Duodenal mucosa (tissue), 2 donors: ENCODE measurements at regions not wholly inside any gene's neighbourhood (a gene's known extent, or its start where the extent isn't known, plus 50 kb on each side); places are given as distances from the start of the nearest gene placed in this dataset.

Source experiments
- H3K27ac ChIP-seq: one replicate; pipeline ENCODE4 v1.7.0; 2013; ENCODE audit warnings: low read depth, low read length
- H3K27me3 ChIP-seq, 2 donors: one replicate each; pipeline ENCODE4 v1.7.0; 2013; ENCODE audit warnings: low read length in 2 of 2, control low read depth in 1 of 2; ENCODE audit not compliant: insufficient read depth in 2 of 2, control insufficient read depth in 1 of 2
- H3K36me3 ChIP-seq, 2 donors: one replicate each; pipeline ENCODE4 v1.7.0; 2013; ENCODE audit warnings: low read length in 2 of 2, control low read depth in 1 of 2; ENCODE audit not compliant: insufficient read depth in 2 of 2, control insufficient read depth in 1 of 2
- H3K4me1 ChIP-seq, 2 donors: one replicate each; pipeline ENCODE4 v1.7.0; 2013; ENCODE audit warnings: low read length in 2 of 2, control low read depth in 1 of 2; ENCODE audit not compliant: insufficient read depth in 2 of 2, control insufficient read depth in 1 of 2
- H3K4me3 ChIP-seq, 2 donors: one replicate each; pipeline ENCODE4 v1.7.0; 2013; ENCODE audit warnings: low read length in 2 of 2, low read depth in 1 of 2
- H3K9ac ChIP-seq, 2 donors: one replicate each; pipeline ENCODE4 v1.7.0; 2013; ENCODE audit warnings: low read length in 2 of 2, low read depth in 1 of 2
- H3K9me3 ChIP-seq, 2 donors: one replicate each; pipeline ENCODE4 v1.7.0; 2013; ENCODE audit warnings: low read length in 2 of 2, control low read depth in 1 of 2; ENCODE audit not compliant: control insufficient read depth in 1 of 2

DNA sequence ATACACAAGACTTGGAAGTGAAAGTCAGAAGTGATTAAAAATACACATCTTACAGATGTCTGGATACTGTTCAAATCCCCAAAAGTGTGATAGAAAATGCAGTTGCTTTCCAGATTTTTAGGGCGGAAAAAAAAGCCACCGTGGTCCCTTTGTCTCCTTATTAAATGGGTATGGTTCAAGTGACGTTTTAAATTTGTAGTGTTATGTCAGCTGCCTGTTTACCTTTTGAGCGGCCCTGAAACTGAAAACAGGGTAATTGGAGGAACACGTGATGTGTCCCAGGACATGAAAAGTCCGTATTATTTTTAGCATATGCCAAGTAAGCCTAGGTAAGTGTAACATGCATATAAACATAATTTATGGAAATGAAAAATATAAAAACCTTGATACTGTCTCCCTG is 109.0 kb upstream of the PDZRN3 start:
- Histone ChIP-seq H3K4me3 (no peak overlapping the region), H3K27me3 (no peaks in the 10 kb centered on the region), H3K9ac (no peak overlapping the region), H3K9me3 (no peaks in the 10 kb centered on the region), H3K36me3 (no peaks in the 10 kb centered on the region), H3K27ac (no peak overlapping the region), H3K4me1 (no peaks in the 10 kb centered on the region)

DNA sequence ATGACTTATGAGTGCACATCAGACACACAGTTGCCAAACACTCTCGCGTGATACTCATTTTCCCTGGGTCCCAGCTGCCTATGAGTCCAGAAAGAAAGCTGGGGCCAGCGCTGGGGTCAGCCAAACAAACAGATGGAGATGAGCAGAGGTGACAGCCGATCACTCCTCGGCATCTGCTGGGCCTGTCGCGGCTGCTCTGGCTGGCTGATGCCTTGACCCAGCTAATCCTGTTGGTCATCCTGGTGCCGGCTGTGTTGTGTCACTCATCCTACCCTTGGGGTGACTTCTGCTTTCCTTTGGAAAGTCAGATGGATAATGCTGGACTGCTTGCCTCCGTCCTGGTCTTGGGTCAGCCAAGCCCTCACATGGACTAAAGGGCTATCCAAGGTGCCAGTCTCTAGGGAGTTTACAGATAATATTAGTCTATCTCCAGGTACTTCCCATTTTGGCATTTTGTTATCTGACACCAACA is 105.3 kb upstream of the PDZRN3 start:
- peaks cover 0 to 3% of the 10 kb centered on the region in 2 donors for H3K4me1 ChIP-seq
- H3K27ac ChIP-seq = no peak overlapping the region
- H3K9me3 ChIP-seq = no peaks in the 10 kb centered on the region
- no peak overlapping the region for H3K9ac ChIP-seq
- H3K27me3 ChIP-seq = no peaks in the 10 kb centered on the region
- no peaks in the 10 kb centered on the region for H3K36me3 ChIP-seq
- H3K4me3 ChIP-seq = no peak overlapping the region

DNA sequence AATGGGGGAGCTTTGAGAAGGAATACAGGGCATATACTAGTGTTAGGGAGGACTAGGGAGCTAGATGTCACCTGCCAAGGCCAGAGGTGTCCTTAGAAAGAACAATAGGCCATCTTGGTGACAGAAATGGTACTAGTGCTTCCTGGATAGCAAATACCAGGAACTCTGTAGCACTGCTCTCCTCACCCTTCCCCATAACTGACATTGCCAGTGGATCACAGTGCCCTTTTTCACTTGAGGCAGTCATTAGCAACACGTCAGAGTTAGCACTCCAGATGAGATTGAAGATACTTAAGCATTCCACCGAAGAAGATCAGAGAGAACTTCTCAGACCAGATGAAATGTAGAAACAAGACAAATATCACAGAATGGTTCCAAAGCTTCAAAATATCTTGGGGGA is 103.1 kb upstream of the PDZRN3 start:
- H3K27me3 ChIP-seq = no peaks in the 10 kb centered on the region
- no peak overlapping the region for H3K4me3 ChIP-seq
- no peak overlapping the region for H3K9ac ChIP-seq
- no peak overlapping the region for H3K27ac ChIP-seq
- H3K4me1 ChIP-seq = peaks cover 0 to 3% of the 10 kb centered on the region in 2 donors
- H3K9me3 ChIP-seq = no peaks in the 10 kb centered on the region
- no peaks in the 10 kb centered on the region for H3K36me3 ChIP-seq

DNA sequence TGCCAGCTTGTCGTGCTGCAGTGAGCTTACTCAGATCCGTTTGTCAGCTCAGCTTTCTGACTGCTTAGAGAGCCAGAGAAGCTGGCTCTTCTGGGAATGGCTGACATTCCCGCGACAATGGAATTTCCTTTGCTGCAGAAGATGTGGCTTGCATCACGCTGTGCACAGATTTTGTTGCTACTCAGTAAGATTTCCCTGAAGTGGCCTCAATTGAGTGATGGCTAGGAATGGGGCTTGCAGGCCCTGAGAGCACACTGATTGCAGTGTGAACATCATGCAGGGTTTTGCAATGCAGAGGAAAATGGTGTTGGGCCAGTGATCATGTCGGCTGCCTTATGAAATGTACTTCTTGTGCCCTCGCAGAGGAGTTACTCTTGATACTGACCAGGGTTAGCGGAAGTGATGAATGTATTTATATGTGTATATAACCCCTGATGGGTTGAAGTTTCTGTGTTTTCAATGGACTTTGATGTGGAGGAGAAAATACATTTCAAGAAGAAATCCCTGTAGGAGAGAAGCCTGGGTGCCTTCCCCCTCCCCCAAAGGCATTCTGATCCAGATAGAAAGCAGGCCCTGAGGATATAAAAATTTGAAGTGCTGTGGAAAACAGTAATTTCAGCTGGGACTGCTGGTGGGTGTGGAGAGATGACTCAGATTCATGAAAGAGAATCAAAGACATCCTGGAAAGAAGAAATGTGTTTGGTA is 102.5 kb upstream of the PDZRN3 start:
- H3K36me3 ChIP-seq = no peaks in the 10 kb centered on the region
- H3K9ac ChIP-seq = no peak overlapping the region
- H3K4me1 ChIP-seq = peaks cover 0 to 3% of the 10 kb centered on the region in 2 donors
- H3K4me3 ChIP-seq = no peak overlapping the region
- H3K27me3 ChIP-seq = no peaks in the 10 kb centered on the region
- H3K27ac ChIP-seq = no peak overlapping the region
- no peaks in the 10 kb centered on the region for H3K9me3 ChIP-seq

DNA sequence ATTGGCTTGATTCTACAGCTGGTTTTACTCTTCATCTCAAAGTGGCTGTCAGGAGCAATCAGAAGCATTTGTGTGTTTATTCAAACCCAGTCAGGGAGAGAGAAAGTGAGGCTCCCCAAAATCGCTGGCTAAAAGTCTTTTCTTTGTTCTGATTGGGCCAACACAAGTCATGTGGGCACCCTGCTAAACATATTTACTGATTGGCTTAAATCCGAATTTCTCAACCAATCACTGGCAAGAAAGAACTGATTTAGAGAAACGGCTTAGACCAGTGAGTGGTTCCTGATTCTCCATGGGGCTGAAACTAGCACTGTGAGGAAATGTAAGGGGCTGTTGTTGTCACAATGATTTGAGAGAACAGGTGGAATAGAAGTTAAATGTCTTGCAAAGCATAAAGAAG is 98.9 kb upstream of the PDZRN3 start:
- Histone ChIP-seq H3K27me3 (no peaks in the 10 kb centered on the region), H3K4me1 (peaks cover 1 to 4% of the 10 kb centered on the region in 2 donors), H3K4me3 (no peak overlapping the region), H3K9ac (no peak overlapping the region), H3K36me3 (no peaks in the 10 kb centered on the region), H3K9me3 (no peaks in the 10 kb centered on the region), H3K27ac (no peak overlapping the region)

DNA sequence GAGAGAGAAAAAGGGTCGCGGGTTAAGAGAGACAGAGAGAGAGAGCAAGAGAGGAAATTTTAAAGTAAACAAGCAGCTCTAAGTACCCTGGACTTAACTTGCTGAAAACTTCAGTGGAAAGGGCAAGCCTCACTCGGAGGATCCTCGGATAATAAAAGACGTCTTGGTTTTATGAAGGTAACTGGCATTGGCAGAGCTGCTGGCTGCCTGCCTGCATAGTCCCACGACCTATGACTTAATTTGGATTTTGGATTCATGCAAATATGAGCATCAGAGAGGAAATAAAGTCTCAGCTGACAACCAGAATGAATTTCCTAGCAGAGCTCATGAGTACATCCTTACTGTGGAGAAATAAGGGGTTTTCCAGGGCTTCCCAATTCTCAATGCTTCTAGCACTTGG is 95.1 kb upstream of the PDZRN3 start:
- H3K36me3 ChIP-seq = no peaks in the 10 kb centered on the region
- H3K27ac ChIP-seq = no peak overlapping the region
- H3K9ac ChIP-seq = no peak overlapping the region
- H3K9me3 ChIP-seq = no peaks in the 10 kb centered on the region
- H3K27me3 ChIP-seq = no peaks in the 10 kb centered on the region
- H3K4me1 ChIP-seq = peaks cover 5 to 7% of the 10 kb centered on the region in 2 donors
- no peak overlapping the region for H3K4me3 ChIP-seq

DNA sequence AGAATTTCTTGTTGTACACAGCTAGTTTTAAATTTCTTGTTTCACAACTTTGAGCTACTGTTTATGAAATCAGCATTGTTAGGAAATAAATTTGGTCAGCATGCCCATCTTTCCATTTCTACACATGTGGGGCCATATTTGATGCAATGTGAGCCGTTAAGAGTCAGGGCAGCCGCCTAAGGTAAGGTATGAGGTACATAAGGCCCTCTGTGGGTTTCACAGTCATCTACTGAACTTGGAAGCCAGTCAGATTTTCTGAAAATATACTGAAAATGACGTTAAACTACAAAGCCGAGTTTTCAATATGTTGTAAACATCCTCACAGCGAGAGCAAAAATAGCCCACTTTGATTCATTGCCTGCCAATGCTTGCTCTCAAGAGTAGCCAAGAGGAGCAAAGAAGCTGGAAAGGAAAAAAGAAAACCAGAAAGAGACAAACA is 94.7 kb upstream of the PDZRN3 start:
- H3K27ac ChIP-seq = no peak overlapping the region

DNA sequence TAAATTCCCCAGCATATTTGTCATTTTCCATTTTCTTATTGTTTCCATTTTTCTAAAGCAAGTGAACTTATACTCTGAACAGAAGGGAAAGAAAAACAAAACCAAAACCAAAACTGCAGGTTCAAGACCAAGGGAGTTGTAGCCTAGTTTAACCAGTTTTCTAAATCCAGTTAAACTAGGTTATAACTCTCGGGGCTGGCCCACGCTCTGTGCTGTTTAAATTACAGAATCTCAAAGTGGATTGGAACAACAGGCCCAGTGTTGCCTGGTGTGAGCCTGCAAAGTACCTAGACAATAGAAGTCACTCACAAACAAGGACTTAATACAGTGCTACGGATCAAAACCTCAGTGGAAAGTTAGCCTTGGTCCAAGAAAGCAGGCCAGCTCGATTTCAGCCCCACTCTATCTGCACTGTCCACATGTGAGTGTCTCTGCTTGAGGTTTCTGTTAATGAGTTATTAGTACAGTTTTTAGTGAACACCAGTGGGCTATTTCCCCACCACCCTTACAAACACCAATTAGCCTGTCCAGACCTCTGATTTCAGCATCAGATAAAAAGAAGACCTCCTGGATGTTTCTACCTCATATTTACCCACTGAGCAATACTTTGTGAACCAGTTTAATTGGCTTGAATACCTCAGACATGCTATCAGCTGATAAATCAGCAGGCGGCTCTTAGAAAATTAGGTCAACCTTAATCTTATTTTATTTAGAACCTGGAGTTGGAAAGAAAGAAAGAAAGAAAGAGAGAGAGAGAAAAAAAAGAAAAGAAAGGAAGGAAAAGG is 93.8 kb upstream of the PDZRN3 start:
- H3K4me1 ChIP-seq = peaks cover 5 to 7% of the 10 kb centered on the region in 2 donors
- H3K36me3 ChIP-seq = no peaks in the 10 kb centered on the region
- no peaks in the 10 kb centered on the region for H3K27me3 ChIP-seq
- H3K9ac ChIP-seq = no peak overlapping the region
- peak overlapping the region in 1 of 2 donors; percentile 25 for H3K4me3 ChIP-seq
- H3K27ac ChIP-seq = no peak overlapping the region
- H3K9me3 ChIP-seq = no peaks in the 10 kb centered on the region

More for the DNA sequence above, 94.7 kb upstream of the PDZRN3 start:
- Histone ChIP-seq H3K36me3 (no peaks in the 10 kb centered on the region), H3K27me3 (no peaks in the 10 kb centered on the region), H3K9ac (no peak overlapping the region), H3K4me1 (peaks cover 5 to 7% of the 10 kb centered on the region in 2 donors), H3K4me3 (no peak overlapping the region), H3K9me3 (no peaks in the 10 kb centered on the region)

DNA sequence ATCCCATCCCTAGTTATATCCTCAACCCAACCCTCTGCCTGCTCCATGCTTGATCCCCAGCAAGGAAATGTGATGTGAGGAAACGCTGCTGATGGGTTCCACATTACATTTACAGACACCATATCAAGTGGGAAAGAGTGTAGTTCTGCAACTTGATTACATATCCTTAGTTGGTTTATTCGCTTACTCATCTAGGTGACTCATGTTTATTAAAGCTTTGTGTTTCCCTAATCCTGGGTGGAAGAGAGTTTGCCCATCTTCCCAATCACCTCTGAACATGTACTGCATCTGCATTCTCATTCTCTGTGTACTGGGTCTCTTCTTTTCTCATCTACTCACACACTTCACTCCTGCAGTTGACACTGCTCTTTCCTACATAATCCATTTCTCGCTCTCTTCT is 91.7 kb upstream of the PDZRN3 start:
- no peaks in the 10 kb centered on the region for H3K9me3 ChIP-seq
- no peak overlapping the region for H3K9ac ChIP-seq
- H3K4me1 ChIP-seq = peaks cover 5 to 7% of the 10 kb centered on the region in 2 donors
- no peaks in the 10 kb centered on the region for H3K27me3 ChIP-seq
- H3K36me3 ChIP-seq = no peaks in the 10 kb centered on the region
- no peak overlapping the region for H3K27ac ChIP-seq
- no peak overlapping the region for H3K4me3 ChIP-seq

DNA sequence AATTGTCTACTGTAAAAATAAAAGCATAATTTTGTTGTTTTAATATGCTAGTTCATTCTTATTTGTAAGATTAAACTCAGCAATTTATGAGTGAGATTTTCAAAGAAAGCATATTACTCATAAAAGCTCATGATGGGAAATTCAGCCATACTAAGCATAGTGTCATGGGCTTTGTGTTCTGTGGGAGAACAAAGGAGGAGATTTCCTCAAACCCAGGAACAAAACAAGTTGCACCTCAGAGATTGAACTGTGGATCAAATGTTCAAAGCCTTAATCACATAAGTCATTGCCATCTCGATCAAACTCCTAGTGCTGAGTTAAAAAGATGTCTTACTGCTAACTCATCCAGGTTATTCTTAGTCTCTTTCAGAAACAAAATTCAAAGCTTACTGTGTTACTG is 85.6 kb upstream of the PDZRN3 start:
- Histone ChIP-seq H3K4me3 (no peak overlapping the region), H3K27ac (no peak overlapping the region), H3K9ac (no peak overlapping the region), H3K4me1 (no peaks in the 10 kb centered on the region), H3K36me3 (no peaks in the 10 kb centered on the region), H3K9me3 (no peaks in the 10 kb centered on the region), H3K27me3 (no peaks in the 10 kb centered on the region)
